Frontal cortex (tissue), 3 donors: ENCODE measurements at regions not wholly inside any gene's neighbourhood (a gene's known extent, or its start where the extent isn't known, plus 50 kb on each side); places are given as distances from the start of the nearest gene placed in this dataset.
"Not testable (repeated sequence)": the region's sequence is repeated elsewhere in the genome, so short reads cannot be mapped to it uniquely, and the experiment has no call there.

Experiments
- DNase-seq, 2 donors: peaks; one replicate each; pipeline ENCODE4 v3.0.0; 2012; ENCODE audit warnings: low spot score in 2 of 2
- FAIRE-seq: peaks from 2 replicates; lab custom pipeline; 2012; peaks lifted over from hg19 to GRCh38; lab: Jason Lieb, UNC
- donor health status: control.
- donor health status: control.
- donor health status: control.

- DNase-seq (no peak), FAIRE-seq (no peak)
Observed at GRCh38 chr10:23540401-23541030, 101.6 kb downstream of the OTUD1 start.

GRCh38 chr10:23543691-23544380 is 105.0 kb downstream of the OTUD1 start:
- DNase-seq (no peak), FAIRE-seq (no peak)

GRCh38 chr10:23545866-23546265 is 107.0 kb downstream of the OTUD1 start:
- DNase-seq, FAIRE-seq: not testable (repeated sequence)

GRCh38 chr10:23556727-23557440 is 118.0 kb downstream of the OTUD1 start:
- FAIRE-seq, result no peak
- no peak for DNase-seq

GRCh38 chr10:23557777-23558176 is 118.9 kb downstream of the OTUD1 start:
- FAIRE-seq, result no peak
- DNase-seq, result no peak

- DNase-seq (no peak), FAIRE-seq (no peak)
Observed at GRCh38 chr10:23558361-23558799, 119.5 kb downstream of the OTUD1 start.

GRCh38 chr10:23568996-23569395 is 130.1 kb downstream of the OTUD1 start:
- FAIRE-seq (no peak), DNase-seq (no peak)

GRCh38 chr10:23571884-23572283 is 133.0 kb downstream of the OTUD1 start:
- FAIRE-seq (no peak), DNase-seq (no peak)

- FAIRE-seq (no peak), DNase-seq (no peak)
Observed at GRCh38 chr10:23581906-23582450, 143.1 kb downstream of the OTUD1 start.

- FAIRE-seq, result no peak
- DNase-seq, result no peak
Observed at GRCh38 chr10:23584396-23584795, 145.5 kb downstream of the OTUD1 start.

GRCh38 chr10:23585186-23585585 is 146.3 kb downstream of the OTUD1 start:
- no peak for FAIRE-seq
- DNase-seq, result no peak

- FAIRE-seq, result no peak
- DNase-seq, result no peak
Observed at GRCh38 chr10:23585666-23586065, 146.8 kb downstream of the OTUD1 start.

- not testable (repeated sequence) for DNase-seq, FAIRE-seq
Observed at GRCh38 chr10:23595278-23595677, 156.4 kb downstream of the OTUD1 start.

- DNase-seq (no peak), FAIRE-seq (no peak)
Observed at GRCh38 chr10:23604613-23605012, 165.7 kb downstream of the OTUD1 start.

GRCh38 chr10:23606456-23606855 is 167.6 kb downstream of the OTUD1 start:
- DNase-seq, result no peak
- no peak for FAIRE-seq

GRCh38 chr10:23608926-23609325 is 170.1 kb downstream of the OTUD1 start:
- FAIRE-seq, result no peak
- DNase-seq, result no peak

- FAIRE-seq, result no peak
- no peak for DNase-seq
Observed at GRCh38 chr10:23610626-23611307, 171.9 kb downstream of the OTUD1 start.

- FAIRE-seq (no peak), DNase-seq (no peak)
Observed at GRCh38 chr10:23611308-23612029, 172.6 kb downstream of the OTUD1 start.

GRCh38 chr10:23613900-23614299 is 175.0 kb downstream of the OTUD1 start:
- DNase-seq (no peak), FAIRE-seq (no peak)

- DNase-seq (no peak), FAIRE-seq (no peak)
Observed at GRCh38 chr10:23614483-23614882, 175.6 kb downstream of the OTUD1 start.
